GM18909 (cell line): ENCODE measurements at regions not wholly inside any gene's neighbourhood (a gene's known extent, or its start where the extent isn't known, plus 50 kb on each side); places are given as distances from the start of the nearest gene placed in this dataset.
"Not testable (repeated sequence)": the region's sequence is repeated elsewhere in the genome, so short reads cannot be mapped to it uniquely, and the experiment has no call there.

Experiments used
- ATAC-seq: cut with Tn5 transposase; IDR thresholded peaks from one replicate; pipeline ENCODE4 v1.9.1; 2021; ENCODE audit warnings: mild to moderate bottlenecking; ENCODE audit not compliant: unreplicated experiment, poor library complexity

DNA sequence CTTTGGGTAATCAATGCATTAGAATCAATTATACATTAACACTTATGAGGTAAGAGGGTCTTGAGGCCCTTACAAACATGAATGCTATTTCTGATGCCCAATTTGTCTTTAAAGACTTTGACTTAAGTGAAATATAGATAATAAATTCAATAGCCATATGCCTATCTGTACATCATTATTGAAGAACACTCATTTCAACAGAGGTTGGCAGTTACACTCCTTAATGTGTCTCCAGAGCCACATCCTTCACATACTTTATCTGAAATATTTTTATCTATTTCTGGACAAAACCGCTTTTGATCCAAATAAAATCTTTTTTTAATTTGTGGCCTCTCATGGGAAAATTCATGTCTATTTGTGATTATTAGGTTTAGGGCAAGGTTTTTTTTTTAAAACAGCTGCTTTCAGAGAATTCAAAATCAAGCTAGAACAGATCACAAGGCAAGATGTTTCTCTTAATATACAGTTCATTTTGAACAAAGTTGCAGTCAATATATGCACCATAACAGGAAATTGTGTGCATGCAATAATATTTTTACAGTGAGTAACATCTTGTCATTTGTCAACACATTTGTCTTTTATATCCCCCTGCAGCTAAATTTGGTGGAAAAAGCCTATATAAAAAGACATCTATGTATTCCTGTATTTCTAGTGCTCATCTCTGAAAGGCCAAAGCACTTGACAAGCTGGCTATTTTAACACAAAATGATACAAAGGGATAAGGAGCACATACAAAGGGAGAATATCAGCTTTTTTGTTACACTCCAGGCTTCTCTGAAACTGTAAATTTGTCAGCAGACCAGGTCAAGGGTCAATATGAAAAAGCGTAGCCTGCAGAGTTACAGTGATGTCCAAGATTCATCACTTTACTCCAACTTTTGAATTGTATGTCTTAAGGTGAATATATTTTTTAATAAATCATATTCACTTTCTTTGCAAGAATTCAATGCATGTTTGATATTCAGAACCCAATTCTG is 146.2 kb upstream of the DPH6 start:
- no peak for ATAC-seq

- no peak for ATAC-seq
Measured at GRCh38 chr15:35693286-35693685, 147.3 kb upstream of the DPH6 start.

- ATAC-seq, result no peak
Measured at GRCh38 chr15:35693886-35694285, 147.9 kb upstream of the DPH6 start.

DNA sequence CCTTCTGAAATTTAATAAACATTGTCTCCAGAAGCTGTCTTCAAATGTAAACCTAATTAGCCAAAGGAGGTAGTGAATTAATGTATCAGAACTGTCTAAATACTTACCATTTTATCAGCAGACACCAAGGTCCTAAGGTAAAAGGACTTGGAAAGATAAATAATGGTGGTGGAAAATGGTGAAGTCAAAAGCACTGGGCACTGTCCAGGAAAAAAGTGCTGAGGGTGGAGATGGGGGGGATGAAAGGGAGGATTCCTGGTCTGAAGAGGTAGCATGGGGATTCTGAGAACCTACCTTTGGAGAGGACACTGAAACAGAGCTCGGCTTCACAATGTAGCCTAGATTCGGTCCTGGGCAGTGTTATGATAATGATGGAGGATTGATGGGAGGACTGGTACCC is 149.0 kb upstream of the DPH6 start:
- no peak for ATAC-seq

GRCh38 chr15:35696767-35697231 is 150.8 kb upstream of the DPH6 start:
- ATAC-seq, result no peak

GRCh38 chr15:35697549-35698299 is 151.8 kb upstream of the DPH6 start:
- ATAC-seq, result no peak

DNA sequence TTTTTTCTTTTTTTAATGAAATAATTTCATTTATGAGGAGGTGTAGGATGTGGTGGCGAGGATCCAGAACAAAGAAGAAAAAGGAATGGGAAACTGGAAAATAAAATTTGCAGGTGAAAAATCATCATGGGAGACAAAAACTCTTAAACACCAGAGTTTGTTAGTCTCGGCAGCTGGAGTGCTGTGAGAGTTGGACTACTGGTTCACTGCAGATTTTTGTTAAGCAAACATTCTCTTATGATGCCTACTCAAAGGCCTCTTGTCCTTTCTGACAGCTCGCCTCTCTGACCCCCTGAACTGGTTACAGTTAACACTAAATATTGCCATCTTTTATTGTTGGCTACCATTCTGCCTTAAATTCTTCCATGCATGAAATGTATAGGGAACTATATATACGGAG is 152.4 kb upstream of the DPH6 start:
- ATAC-seq, result no peak

DNA sequence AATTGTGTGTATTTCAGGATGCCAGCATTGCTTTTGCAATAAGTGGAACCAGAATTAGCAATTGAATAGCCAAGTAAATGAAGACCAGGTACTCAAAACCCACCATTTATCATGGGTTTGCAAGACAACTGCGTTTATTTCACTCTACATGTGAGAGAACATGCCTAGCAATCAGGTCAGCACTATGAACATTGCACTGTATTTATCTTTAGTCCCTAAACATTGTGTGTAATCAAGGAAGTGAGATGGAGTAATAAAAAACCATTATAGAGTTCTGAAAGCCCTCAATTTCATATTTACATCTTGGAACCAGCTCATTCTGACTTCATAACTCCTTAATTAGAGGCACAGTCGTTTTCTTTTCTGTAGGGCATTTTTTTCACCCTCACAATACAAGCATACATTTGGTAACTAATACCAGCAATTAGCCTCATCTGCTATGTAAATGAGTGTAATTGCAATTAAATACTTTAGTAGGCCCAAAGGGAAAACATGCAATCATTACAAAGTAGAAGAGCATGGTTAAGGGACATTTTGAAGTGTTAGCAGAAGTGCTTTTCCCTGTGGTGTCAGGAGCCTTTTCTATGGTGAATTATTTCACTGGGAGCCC is 153.1 kb upstream of the DPH6 start:
- no peak for ATAC-seq

DNA sequence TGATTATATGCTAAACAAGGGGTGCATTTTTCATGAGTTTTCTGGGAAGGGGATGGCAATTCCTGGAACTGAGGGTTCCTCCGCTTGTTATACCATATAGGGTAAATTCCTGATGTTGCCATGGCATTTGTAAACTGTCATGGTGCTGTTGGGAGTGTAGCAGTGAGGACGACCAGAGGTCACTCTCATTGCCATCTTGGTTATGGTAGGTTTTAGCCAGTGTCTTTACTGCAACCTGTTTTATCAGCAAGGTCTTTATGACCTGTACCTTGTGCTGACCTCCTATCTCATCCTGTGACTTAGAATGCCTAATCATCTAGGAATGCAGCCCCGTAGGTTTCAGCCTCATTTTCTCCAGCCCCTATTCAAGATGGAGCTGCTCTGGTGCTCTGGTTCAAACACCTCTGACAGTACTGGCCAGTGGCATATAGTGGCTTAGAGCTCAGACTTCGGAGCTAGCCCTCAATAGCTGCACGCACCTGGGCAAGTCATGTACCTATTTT is 154.2 kb upstream of the DPH6 start:
- ATAC-seq, result not testable (repeated sequence)

- no peak for ATAC-seq
Measured at GRCh38 chr15:35701402-35702046, 155.6 kb upstream of the DPH6 start.

GRCh38 chr15:35702946-35703495 is 157.1 kb upstream of the DPH6 start:
- no peak for ATAC-seq

- no peak for ATAC-seq
Measured at GRCh38 chr15:35705030-35705883, 159.3 kb upstream of the DPH6 start.

GRCh38 chr15:35705884-35706585 is 160.1 kb upstream of the DPH6 start:
- ATAC-seq, result no peak

DNA sequence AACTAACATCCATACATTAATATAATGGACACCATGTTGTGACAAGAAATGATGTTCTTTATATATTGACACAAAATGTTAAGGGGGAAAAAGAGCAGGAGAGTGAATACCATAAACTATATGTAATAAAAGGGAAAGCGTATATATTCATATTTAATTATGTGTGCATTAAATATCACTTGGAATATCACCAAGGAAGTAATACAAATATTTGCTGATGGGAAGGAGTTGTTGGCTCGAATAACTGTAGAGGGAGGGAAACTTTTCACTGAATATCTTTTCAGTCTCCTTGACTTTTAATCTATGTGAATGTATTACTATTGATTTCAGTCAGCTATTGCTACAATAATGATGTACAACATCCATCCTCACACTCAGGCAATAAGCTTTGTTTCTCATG is 167.0 kb upstream of the DPH6 start:
- no peak for ATAC-seq

- no peak for ATAC-seq
Measured at GRCh38 chr15:35713733-35714132, 167.8 kb upstream of the DPH6 start.

- ATAC-seq, result no peak
Measured at GRCh38 chr15:35717721-35718120, 171.8 kb upstream of the DPH6 start.

- no peak for ATAC-seq
Measured at GRCh38 chr15:35720019-35720418, 174.1 kb upstream of the DPH6 start.

DNA sequence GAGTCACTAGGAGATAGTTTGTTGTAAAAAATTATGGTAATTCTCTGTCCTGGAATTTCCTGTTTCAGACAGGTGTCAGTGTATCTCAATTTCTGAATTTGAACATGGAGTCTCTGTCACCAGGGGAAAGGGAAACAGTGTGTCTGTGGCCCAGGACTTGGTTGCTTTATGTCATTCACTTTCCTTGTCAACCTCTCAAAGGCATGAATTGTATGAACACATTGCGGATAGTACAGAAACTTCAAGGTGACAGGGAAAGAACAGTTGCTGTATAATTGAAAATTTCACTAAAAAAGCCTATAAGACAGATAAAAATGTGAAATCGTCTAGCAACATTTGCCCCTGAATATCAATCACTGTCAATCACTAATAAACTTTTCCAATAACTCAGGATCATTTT is 175.0 kb upstream of the DPH6 start:
- no peak for ATAC-seq
